ENCODE measurements at regions not wholly inside any gene's neighbourhood (a gene's known extent, or its start where the extent isn't known, plus 50 kb on each side); places are given as distances from the start of the nearest gene placed in this dataset.

DNA sequence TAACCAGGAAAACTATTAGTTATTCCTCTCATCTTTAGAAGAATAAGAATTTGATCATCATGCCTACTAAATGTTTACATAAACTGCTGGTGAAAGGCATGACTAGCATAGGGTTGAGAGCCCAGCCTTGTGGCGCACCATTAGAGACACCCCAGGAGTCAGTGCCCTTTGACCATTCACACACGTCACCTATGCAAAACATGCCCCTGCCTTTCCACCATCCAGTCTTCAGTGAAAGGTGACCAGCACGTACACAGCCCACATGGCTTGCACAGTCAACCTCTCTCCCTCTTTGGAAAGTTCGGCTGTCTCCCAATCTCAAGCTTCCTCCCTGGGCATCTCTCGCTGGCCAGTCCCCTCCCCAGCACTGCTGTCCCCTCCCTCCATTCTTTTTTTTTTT, 150.3 kb downstream of the ENGASE start:
- intact Hi-C loops (cut with micrococcal nuclease) = no loop called here
- no peak overlapping the region for H3K9ac ChIP-seq (replicated peaks; ENCODE audit: extremely low read depth, insufficient read depth, low read length)
- H3K79me2 ChIP-seq (ENCODE audit: control insufficient read depth, insufficient read depth, low read length) = no peaks in the 10 kb centered on the region
- H3K27ac ChIP-seq (ENCODE audit: insufficient read depth, low read depth, low read length) = no peak overlapping the region
- no peaks in the 10 kb centered on the region for H3K9me3 ChIP-seq (replicated peaks; ENCODE audit: control insufficient read depth, insufficient read depth, low read length)
- H3K4me3 ChIP-seq (replicated peaks in 1 of 3; ENCODE audit: insufficient read depth in 1 of 3, low read depth in 1 of 3, low read length in 3 of 3) = no peak overlapping the region
- no peaks in the 10 kb centered on the region for H3K36me3 ChIP-seq (ENCODE audit: control insufficient read depth in 2 of 2, extremely low read depth in 1 of 2, insufficient read depth in 2 of 2, low read length in 2 of 2)
- DNase-seq (ENCODE audit: low read depth, low spot score) = no peak
- no peak for TF ChIP-seq JUN (IDR thresholded peaks at IDR 0.05; ENCODE audit: borderline replicate concordance, insufficient read depth, insufficient read length, low read depth)
- TF ChIP-seq FOS (IDR thresholded peaks at IDR 0.05; ENCODE audit: borderline replicate concordance, insufficient read depth, low read length) = no peak
- TF ChIP-seq POLR2A (IDR thresholded peaks at IDR 0.05; ENCODE audit: low read depth, low read length) = no peak
- TF ChIP-seq GATA2 (IDR thresholded peaks at IDR 0.05; ENCODE audit: insufficient read depth, insufficient read length, low read depth, low read length) = no peak
- TF ChIP-seq MAX (IDR thresholded peaks at IDR 0.05; ENCODE audit: insufficient read depth, insufficient read length) = no peak
- no peak for TF ChIP-seq MYC (IDR thresholded peaks at IDR 0.05; ENCODE audit: low read depth, low read length)
- no peak for TF ChIP-seq EZH2 (IDR thresholded peaks at IDR 0.05; ENCODE audit: borderline replicate concordance, low read depth, low read length, severe bottlenecking)
- TF ChIP-seq, protein P1, sequence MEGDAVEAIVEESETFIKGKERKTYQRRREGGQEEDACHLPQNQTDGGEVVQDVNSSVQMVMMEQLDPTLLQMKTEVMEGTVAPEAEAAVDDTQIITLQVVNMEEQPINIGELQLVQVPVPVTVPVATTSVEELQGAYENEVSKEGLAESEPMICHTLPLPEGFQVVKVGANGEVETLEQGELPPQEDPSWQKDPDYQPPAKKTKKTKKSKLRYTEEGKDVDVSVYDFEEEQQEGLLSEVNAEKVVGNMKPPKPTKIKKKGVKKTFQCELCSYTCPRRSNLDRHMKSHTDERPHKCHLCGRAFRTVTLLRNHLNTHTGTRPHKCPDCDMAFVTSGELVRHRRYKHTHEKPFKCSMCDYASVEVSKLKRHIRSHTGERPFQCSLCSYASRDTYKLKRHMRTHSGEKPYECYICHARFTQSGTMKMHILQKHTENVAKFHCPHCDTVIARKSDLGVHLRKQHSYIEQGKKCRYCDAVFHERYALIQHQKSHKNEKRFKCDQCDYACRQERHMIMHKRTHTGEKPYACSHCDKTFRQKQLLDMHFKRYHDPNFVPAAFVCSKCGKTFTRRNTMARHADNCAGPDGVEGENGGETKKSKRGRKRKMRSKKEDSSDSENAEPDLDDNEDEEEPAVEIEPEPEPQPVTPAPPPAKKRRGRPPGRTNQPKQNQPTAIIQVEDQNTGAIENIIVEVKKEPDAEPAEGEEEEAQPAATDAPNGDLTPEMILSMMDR (IDR thresholded peaks at IDR 0.05; ENCODE audit: extremely low read depth in 1 of 2, insufficient read depth in 1 of 2, low read depth in 1 of 2, low read length in 2 of 2) = no peak
- no peak for TF ChIP-seq POLR2AphosphoS5 (IDR thresholded peaks at IDR 0.05; ENCODE audit: insufficient read depth, low read depth, low read length)
- no peaks in the 10 kb centered on the region for H3K4me1 ChIP-seq (ENCODE audit: control insufficient read depth, extremely low read depth, insufficient read depth, low read length)
- no peaks in the 10 kb centered on the region for H3K9me1 ChIP-seq (replicated peaks; ENCODE audit: control insufficient read depth, extremely low read depth, insufficient read depth, low read length)
- no peak overlapping the region for H2AFZ ChIP-seq (ENCODE audit: low read depth, low read length)
- FAIRE-seq = no peak
- ChIA-PET CTCF (interaction anchor here (1.2 kb wide), 1 partner anchor 66 kb away, joined by 3 read pairs; no protein-coding TSS in a partner anchor), POLR2A (no interaction called here)
- BruUV-seq (replicated peaks) = no TSS peak
- dilution Hi-C loops (cut with MboI; ENCODE audit: extremely low pct_ligation_motif_present, low sequenced_read_pairs) = no loop called here
- no peak overlapping the region for H3K4me2 ChIP-seq (ENCODE audit: insufficient read depth, low read length)
- H4K20me1 ChIP-seq (replicated peaks; ENCODE audit: control insufficient read depth, extremely low read depth, insufficient read depth, low read length) = no peaks in the 10 kb centered on the region
- H3K27me3 ChIP-seq (ENCODE audit: control insufficient read depth in 2 of 2, insufficient read depth in 2 of 2, low read length in 2 of 2) = peaks cover 3 to 9% of the 10 kb centered on the region in 2 experiments
